Immature natural killer cell (primary cell): ENCODE measurements at regions not wholly inside any gene's neighbourhood (a gene's known extent, or its start where the extent isn't known, plus 50 kb on each side); places are given as distances from the start of the nearest gene placed in this dataset.
"Not testable (repeated sequence)": the region's sequence is repeated elsewhere in the genome, so short reads cannot be mapped to it uniquely, and the experiment has no call there.

Experiments used
- DNase-seq, 3 donors: peaks; one replicate each; pipeline ENCODE4 v3.0.0; 2022; ENCODE audit warnings: mixed read lengths in 1 of 3
- H3K27ac Mint-ChIP-seq, 6 donors: one replicate each; pipeline ENCODE4 v1.8.0; 2020; ENCODE audit warnings: mixed read lengths in 6 of 6, mild to moderate bottlenecking in 5 of 6, inconsistent platforms in 4 of 6, moderate library complexity in 3 of 6
- H3K27me3 Mint-ChIP-seq, 3 donors: one replicate each; pipeline ENCODE4 v1.8.0; 2020 to 2021; ENCODE audit warnings: low read depth in 3 of 3, mild to moderate bottlenecking in 3 of 3, mixed read lengths in 3 of 3, moderate library complexity in 3 of 3, inconsistent platforms in 1 of 3
- H3K36me3 Mint-ChIP-seq, 3 donors: one replicate each; pipeline ENCODE4 v1.8.0; 2020; ENCODE audit warnings: mixed read lengths in 3 of 3, inconsistent platforms in 2 of 3, mild to moderate bottlenecking in 2 of 3
- H3K4me1 Mint-ChIP-seq, 2 donors: one replicate each; pipeline ENCODE4 v1.8.0; 2020; ENCODE audit warnings: inconsistent platforms in 2 of 2, mild to moderate bottlenecking in 2 of 2, mixed read lengths in 2 of 2, moderate library complexity in 1 of 2
- H3K4me3 Mint-ChIP-seq, 5 donors: one replicate each; pipeline ENCODE4 v1.8.0; 2020; ENCODE audit warnings: mild to moderate bottlenecking in 5 of 5, mixed read lengths in 5 of 5, inconsistent platforms in 3 of 5, moderate library complexity in 3 of 5
- H3K9me3 Mint-ChIP-seq, 6 donors: one replicate each; pipeline ENCODE4 v1.8.0; 2020; ENCODE audit warnings: mild to moderate bottlenecking in 6 of 6, mixed read lengths in 6 of 6, inconsistent platforms in 4 of 6, moderate library complexity in 3 of 6

GRCh38 chr9:24824607-24825006 lies 278.9 kb upstream of the IZUMO3 start:
- Mint-ChIP-seq H3K4me3 (no peak overlapping the region), H3K27ac (no peak overlapping the region), H3K27me3 (peaks cover 0 to 4% (median 0%) of the 10 kb centered on the region in 3 donors), H3K36me3 (peaks cover 0 to 4% (median 0%) of the 10 kb centered on the region in 3 donors), H3K9me3 (peaks cover 23 to 73% (median 49%) of the 10 kb centered on the region in 6 donors), H3K4me1 (no peaks in the 10 kb centered on the region)
- DNase-seq: no peak

DNA sequence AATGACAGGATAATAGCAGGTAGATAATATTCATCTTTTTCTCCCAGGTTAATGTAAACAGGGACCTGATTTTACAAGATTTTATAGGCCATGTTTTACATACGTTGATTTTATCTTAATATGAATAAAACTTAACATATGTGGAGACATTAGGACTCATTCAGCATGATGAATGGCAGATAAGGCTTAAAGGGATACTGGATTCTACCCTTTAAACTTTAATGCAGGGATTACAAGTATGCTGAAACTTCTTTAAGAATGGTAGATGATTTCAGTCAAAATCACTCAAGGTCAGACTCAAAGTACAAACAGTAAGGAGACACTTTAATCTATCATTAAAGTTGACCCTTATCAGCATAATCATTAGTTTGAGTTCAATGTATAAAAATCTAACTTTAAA lies 274.5 kb upstream of the IZUMO3 start:
- Mint-ChIP-seq H3K9me3 (peaks cover 7 to 51% (median 29%) of the 10 kb centered on the region in 6 donors), H3K27ac (no peak overlapping the region), H3K4me1 (no peaks in the 10 kb centered on the region), H3K27me3 (no peaks in the 10 kb centered on the region), H3K4me3 (no peak overlapping the region), H3K36me3 (no peaks in the 10 kb centered on the region)
- DNase-seq: no peak

DNA sequence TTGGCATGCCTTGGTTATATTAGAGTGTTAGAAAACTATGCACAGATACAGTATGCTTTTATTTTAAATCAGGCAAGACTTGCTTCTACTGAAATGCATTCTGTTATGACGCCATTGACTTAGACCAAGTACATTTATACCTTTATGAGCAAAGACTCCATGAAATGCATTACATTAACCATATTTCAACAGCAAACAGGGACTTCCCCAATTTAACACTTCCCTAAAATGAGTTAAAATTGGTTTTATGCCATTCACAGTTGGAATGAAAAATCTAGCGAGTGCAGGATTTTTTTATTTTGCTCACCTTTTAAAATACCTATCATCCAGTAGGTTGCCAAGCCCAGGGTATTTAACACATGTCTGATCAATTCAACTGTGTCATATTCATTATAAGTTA lies 272.1 kb upstream of the IZUMO3 start:
- Mint-ChIP-seq H3K27ac (no peak overlapping the region), H3K27me3 (no peaks in the 10 kb centered on the region), H3K4me1 (no peaks in the 10 kb centered on the region), H3K9me3 (peaks cover 7 to 43% (median 25%) of the 10 kb centered on the region in 6 donors), H3K36me3 (no peaks in the 10 kb centered on the region), H3K4me3 (no peak overlapping the region)
- no peak for DNase-seq

GRCh38 chr9:24816006-24816405 lies 270.3 kb upstream of the IZUMO3 start:
- DNase-seq: no peak
- Mint-ChIP-seq H3K36me3 (no peaks in the 10 kb centered on the region), H3K4me1 (no peaks in the 10 kb centered on the region), H3K27ac (no peak overlapping the region), H3K27me3 (no peaks in the 10 kb centered on the region), H3K9me3 (peaks cover 7 to 35% (median 20%) of the 10 kb centered on the region in 6 donors), H3K4me3 (no peak overlapping the region)

- Mint-ChIP-seq H3K4me1 (no peaks in the 10 kb centered on the region), H3K9me3 (peaks cover 15 to 60% (median 34%) of the 10 kb centered on the region in 6 donors), H3K27ac (no peak overlapping the region)
Measured at GRCh38 chr9:24801344-24801743, 255.6 kb upstream of the IZUMO3 start.

DNA sequence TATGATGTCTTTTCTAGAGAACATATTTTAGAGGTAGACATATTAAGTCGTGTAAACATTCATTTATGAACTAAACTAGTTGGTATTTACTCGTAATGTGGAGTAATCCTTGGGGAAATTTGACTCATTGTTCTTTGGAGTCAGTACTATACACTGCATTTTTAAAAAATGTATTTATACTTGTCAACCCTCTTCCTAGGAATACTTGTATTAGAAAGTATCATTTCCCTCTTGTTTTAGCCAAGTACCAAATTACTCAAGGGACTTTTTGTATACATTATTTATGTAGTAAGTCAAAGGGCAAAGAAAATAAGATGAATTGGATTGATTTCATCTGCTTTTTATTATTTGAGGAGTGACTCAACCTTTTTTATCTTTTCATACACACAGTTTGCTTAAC lies 248.1 kb upstream of the IZUMO3 start:
- Mint-ChIP-seq H3K27ac (no peak overlapping the region), H3K36me3 (peaks cover 0 to 5% (median 0%) of the 10 kb centered on the region in 3 donors), H3K4me1 (no peaks in the 10 kb centered on the region), H3K9me3 (peaks cover 29 to 84% (median 53%) of the 10 kb centered on the region in 6 donors), H3K27me3 (peaks cover 0 to 3% (median 2%) of the 10 kb centered on the region in 3 donors), H3K4me3 (no peak overlapping the region)
- DNase-seq: no peak

More at GRCh38 chr9:24801344-24801743, 255.6 kb upstream of the IZUMO3 start:
- H3K4me3 Mint-ChIP-seq: no peak overlapping the region
- no peaks in the 10 kb centered on the region for H3K36me3 Mint-ChIP-seq
- DNase-seq: no peak
- no peaks in the 10 kb centered on the region for H3K27me3 Mint-ChIP-seq

GRCh38 chr9:24776226-24776625 lies 230.5 kb upstream of the IZUMO3 start:
- Mint-ChIP-seq H3K27me3 (peaks cover 0 to 2% (median 0%) of the 10 kb centered on the region in 3 donors), H3K36me3 (no peaks in the 10 kb centered on the region), H3K27ac (no peak overlapping the region), H3K4me1 (no peaks in the 10 kb centered on the region), H3K9me3 (peaks cover 17 to 74% (median 54%) of the 10 kb centered on the region in 6 donors), H3K4me3 (no peak overlapping the region)
- DNase-seq: no peak

- H3K9me3 Mint-ChIP-seq: peaks cover 22 to 77% (median 56%) of the 10 kb centered on the region in 6 donors
- H3K27me3 Mint-ChIP-seq, DNase-seq, H3K4me1 Mint-ChIP-seq, H3K36me3 Mint-ChIP-seq, H3K4me3 Mint-ChIP-seq, H3K27ac Mint-ChIP-seq: not testable (repeated sequence)
Measured at GRCh38 chr9:24774199-24774598, 228.5 kb upstream of the IZUMO3 start.

DNA sequence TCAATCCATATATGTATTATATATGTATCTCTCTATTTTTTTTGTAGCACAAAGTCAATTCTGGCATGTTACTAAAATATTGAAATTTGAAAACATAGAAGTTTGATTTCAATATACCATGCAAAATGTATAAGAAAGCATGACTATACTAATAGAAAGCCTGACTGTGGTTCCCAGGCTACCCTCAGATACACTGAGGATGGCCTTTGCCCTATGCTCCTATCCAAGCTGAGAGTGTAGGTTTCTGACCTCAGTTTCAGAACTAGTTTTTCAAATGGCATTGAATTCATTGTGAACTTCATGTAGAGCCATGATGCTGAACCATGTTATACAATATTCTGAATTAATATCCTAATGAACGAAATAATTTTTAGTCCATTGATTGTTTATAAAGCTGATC lies 220.4 kb upstream of the IZUMO3 start:
- Mint-ChIP-seq H3K4me3 (no peak overlapping the region), H3K36me3 (no peaks in the 10 kb centered on the region), H3K9me3 (peaks cover 21 to 76% (median 56%) of the 10 kb centered on the region in 6 donors), H3K4me1 (no peaks in the 10 kb centered on the region), H3K27ac (no peak overlapping the region), H3K27me3 (no peaks in the 10 kb centered on the region)
- DNase-seq: no peak

DNA sequence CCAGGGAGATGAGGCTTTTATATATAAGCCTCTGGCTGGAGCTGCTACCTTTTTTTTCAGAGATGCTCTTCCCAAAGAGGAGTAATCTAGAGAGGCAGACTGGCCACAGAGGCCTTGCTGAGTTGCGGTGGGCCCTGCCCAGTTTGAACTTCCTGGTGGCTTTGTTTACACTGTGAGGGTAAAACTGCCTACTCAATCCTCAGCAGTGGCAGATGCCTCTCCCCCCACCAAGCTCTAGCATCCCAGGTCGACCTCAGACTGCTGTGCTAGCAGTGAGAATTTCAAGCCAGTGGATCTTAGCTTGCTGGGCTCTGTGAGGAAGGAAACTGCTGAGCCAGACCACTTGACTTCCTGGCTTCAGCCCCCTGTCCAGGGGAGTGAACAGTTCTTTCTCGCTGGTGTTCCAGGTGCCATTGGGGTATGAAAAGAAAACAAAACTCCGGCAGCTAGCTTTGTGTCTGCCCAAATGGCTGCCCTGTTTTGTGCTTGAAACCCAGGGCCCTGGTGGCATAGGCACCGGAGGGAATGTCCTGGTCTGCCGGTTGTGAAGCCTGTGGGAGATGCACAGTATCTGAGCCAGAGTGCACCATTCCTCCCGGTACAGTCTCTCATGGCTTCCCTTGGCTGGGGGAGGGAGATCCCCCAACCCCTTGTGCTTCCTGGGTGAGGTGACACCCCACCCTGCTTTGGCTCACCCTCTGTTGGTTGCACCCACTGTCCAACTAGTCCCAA lies 219.5 kb upstream of the IZUMO3 start:
- DNase-seq: no peak
- Mint-ChIP-seq H3K27me3 (no peaks in the 10 kb centered on the region), H3K4me1 (no peaks in the 10 kb centered on the region), H3K9me3 (peaks cover 25 to 77% (median 60%) of the 10 kb centered on the region in 6 donors), H3K36me3 (no peaks in the 10 kb centered on the region), H3K27ac (no peak overlapping the region), H3K4me3 (no peak overlapping the region)

GRCh38 chr9:24738421-24738961 lies 192.8 kb upstream of the IZUMO3 start:
- Mint-ChIP-seq H3K27me3 (no peaks in the 10 kb centered on the region), H3K27ac (no peak overlapping the region), H3K36me3 (peaks cover 0 to 3% (median 0%) of the 10 kb centered on the region in 3 donors), H3K4me1 (no peaks in the 10 kb centered on the region), H3K9me3 (peaks cover 0 to 62% (median 37%) of the 10 kb centered on the region in 6 donors), H3K4me3 (no peak overlapping the region)
- DNase-seq: no peak

DNA sequence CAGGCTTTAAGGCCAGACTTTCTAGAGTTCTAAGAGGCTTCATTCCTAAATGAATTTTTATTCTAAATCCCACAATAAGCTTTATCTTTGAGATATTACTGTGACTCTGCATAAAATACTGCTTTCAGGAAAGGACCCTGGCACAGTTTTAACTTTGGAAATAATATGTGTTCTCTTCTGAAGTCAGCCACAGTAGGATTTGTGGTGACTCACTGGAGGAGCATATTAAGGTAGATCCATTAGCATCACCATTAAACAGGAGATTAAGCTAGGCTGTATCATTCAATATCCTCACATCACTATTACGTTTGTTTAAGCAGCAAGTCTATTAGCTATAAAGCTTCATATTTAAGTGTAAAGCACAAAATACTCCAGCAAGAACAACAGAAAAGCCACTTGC lies 186.1 kb upstream of the IZUMO3 start:
- no peak overlapping the region for H3K4me3 Mint-ChIP-seq
- no peak for DNase-seq
- H3K36me3 Mint-ChIP-seq: no peaks in the 10 kb centered on the region
- no peak overlapping the region for H3K27ac Mint-ChIP-seq
- H3K27me3 Mint-ChIP-seq: no peaks in the 10 kb centered on the region
- peaks cover 5 to 55% (median 30%) of the 10 kb centered on the region in 6 donors for H3K9me3 Mint-ChIP-seq
- no peaks in the 10 kb centered on the region for H3K4me1 Mint-ChIP-seq

DNA sequence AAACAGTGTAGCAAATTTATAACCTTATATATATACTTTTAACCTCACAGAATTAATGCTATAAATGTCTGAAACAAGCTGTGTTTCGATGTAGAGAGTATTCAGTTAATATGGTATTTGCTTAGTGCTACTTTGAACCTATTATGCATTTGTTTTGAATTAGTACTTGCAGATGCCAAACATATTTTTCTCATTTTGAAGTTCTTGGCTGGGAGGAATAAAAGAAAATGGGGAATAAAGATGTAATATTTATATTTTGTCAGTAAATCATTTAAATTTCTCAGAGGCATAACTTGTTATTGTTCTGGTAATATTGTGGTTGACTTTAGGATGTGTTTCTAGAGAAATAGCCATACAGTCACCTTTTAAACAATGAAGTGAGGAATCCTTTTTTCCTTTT lies 175.9 kb upstream of the IZUMO3 start:
- Mint-ChIP-seq H3K36me3 (peaks cover 0 to 3% (median 0%) of the 10 kb centered on the region in 3 donors), H3K4me1 (no peaks in the 10 kb centered on the region), H3K4me3 (no peak overlapping the region), H3K9me3 (peaks cover 9 to 53% (median 37%) of the 10 kb centered on the region in 6 donors), H3K27me3 (peaks cover 0 to 3% (median 0%) of the 10 kb centered on the region in 3 donors), H3K27ac (no peak overlapping the region)
- no peak for DNase-seq

DNA sequence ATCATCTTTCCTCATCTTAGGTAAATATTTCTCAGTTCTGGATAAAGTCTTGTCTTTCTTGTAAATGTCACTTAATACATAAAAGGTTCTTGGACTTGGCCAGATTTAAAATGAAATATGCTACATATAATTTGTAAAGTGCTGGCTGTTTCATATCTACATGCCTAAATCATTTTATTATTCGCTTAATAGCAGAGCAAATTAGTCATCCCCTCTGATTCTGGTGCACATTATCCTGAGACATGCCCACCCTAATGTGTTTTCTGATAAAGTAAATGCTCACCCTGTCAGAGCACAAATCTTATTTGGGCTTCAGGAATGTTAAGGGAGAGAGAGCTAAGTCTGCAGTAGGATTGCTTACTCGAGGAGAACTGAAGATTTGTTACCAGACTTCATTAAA lies 166.5 kb upstream of the IZUMO3 start:
- Mint-ChIP-seq H3K9me3 (peaks cover 9 to 46% (median 30%) of the 10 kb centered on the region in 6 donors), H3K4me1 (no peaks in the 10 kb centered on the region)

More for the DNA sequence above, 166.5 kb upstream of the IZUMO3 start:
- Mint-ChIP-seq H3K36me3 (no peaks in the 10 kb centered on the region), H3K27me3 (peaks cover 0 to 3% (median 0%) of the 10 kb centered on the region in 3 donors), H3K4me3 (no peak overlapping the region), H3K27ac (no peak overlapping the region)
- no peak for DNase-seq
